ENCODE measurements at regions not wholly inside any gene's neighbourhood (a gene's known extent, or its start where the extent isn't known, plus 50 kb on each side); places are given as distances from the start of the nearest gene placed in this dataset.
"Not testable (repeated sequence)": the region's sequence is repeated elsewhere in the genome, so short reads cannot be mapped to it uniquely, and the experiment has no call there.

GRCh38 chr14:66022526-66022925, 463.6 kb upstream of the CCDC196 start:
- no peaks in the 10 kb centered on the region for H3K4me1 ChIP-seq
- no peak overlapping the region for H3K4me3 ChIP-seq
- no peaks in the 10 kb centered on the region for H3K36me3 ChIP-seq
- no peak overlapping the region for H3K27ac ChIP-seq
- no peak for DNase-seq
- TF ChIP-seq, protein P1, sequence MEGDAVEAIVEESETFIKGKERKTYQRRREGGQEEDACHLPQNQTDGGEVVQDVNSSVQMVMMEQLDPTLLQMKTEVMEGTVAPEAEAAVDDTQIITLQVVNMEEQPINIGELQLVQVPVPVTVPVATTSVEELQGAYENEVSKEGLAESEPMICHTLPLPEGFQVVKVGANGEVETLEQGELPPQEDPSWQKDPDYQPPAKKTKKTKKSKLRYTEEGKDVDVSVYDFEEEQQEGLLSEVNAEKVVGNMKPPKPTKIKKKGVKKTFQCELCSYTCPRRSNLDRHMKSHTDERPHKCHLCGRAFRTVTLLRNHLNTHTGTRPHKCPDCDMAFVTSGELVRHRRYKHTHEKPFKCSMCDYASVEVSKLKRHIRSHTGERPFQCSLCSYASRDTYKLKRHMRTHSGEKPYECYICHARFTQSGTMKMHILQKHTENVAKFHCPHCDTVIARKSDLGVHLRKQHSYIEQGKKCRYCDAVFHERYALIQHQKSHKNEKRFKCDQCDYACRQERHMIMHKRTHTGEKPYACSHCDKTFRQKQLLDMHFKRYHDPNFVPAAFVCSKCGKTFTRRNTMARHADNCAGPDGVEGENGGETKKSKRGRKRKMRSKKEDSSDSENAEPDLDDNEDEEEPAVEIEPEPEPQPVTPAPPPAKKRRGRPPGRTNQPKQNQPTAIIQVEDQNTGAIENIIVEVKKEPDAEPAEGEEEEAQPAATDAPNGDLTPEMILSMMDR (IDR thresholded peaks at IDR 0.05), result no peak
- TF ChIP-seq POLR2A (IDR thresholded peaks at IDR 0.05), result no peak
- no peaks in the 10 kb centered on the region for H3K9me3 ChIP-seq
- intact Hi-C loops (cut with DNase I; ENCODE audit: low total_unique reads), result no loop called here
- H3K27me3 ChIP-seq, result peaks cover 0 to 3% of the 10 kb centered on the region in 2 donors

DNA sequence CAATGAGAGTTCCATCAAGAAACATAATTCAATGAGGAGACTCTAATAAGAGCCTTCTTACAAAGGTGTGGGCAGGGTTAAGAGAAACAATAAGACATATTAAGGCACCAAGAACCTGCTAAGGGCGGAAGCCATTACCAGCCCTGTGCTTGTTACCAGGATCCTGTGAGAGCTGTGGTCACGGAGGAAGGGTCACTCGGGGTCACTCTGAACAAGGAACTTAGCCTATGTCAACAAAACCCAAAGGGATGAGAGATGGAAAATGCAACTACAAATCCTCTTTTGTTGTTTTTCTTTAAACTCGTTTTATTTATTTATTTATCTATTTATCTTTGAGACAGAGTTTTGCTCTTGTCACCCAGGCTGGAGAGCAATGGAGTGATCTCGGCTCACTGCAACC, 460.4 kb upstream of the CCDC196 start:
- no peaks in the 10 kb centered on the region for H3K36me3 ChIP-seq
- no peaks in the 10 kb centered on the region for H3K27me3 ChIP-seq
- H3K4me3 ChIP-seq, result no peak overlapping the region
- intact Hi-C loops (cut with DNase I; ENCODE audit: low total_unique reads), result no loop called here
- no peaks in the 10 kb centered on the region for H3K9me3 ChIP-seq
- no peak overlapping the region for H3K27ac ChIP-seq
- no peak for DNase-seq
- TF ChIP-seq, protein P1 (IDR thresholded peaks at IDR 0.05), result no peak
- TF ChIP-seq POLR2A (IDR thresholded peaks at IDR 0.05), result no peak
- no peaks in the 10 kb centered on the region for H3K4me1 ChIP-seq

- H3K4me3 ChIP-seq; H3K9me3 ChIP-seq; H3K27me3 ChIP-seq; H3K36me3 ChIP-seq; H3K4me1 ChIP-seq; DNase-seq; intact Hi-C loops (cut with DNase I; ENCODE audit: low total_unique reads); H3K27ac ChIP-seq: not testable (repeated sequence)
Observed at GRCh38 chr14:66031981-66032380, 454.2 kb upstream of the CCDC196 start.

- no peaks in the 10 kb centered on the region for H3K4me1 ChIP-seq
- H3K36me3 ChIP-seq, result no peaks in the 10 kb centered on the region
- no peak overlapping the region for H3K27ac ChIP-seq
- H3K4me3 ChIP-seq, result no peak overlapping the region
- intact Hi-C loops (cut with DNase I; ENCODE audit: low total_unique reads), result no loop called here
- TF ChIP-seq POLR2A (IDR thresholded peaks at IDR 0.05), result no peak
- TF ChIP-seq, protein P1 (IDR thresholded peaks at IDR 0.05), result no peak
- DNase-seq, result no peak
- no peaks in the 10 kb centered on the region for H3K27me3 ChIP-seq
- H3K9me3 ChIP-seq, result no peaks in the 10 kb centered on the region
Observed at GRCh38 chr14:66032800-66033199, 453.4 kb upstream of the CCDC196 start.

GRCh38 chr14:66036547-66036946, 449.6 kb upstream of the CCDC196 start:
- intact Hi-C loops (cut with DNase I; ENCODE audit: low total_unique reads), result no loop called here
- H3K9me3 ChIP-seq, result no peaks in the 10 kb centered on the region
- no peak for TF ChIP-seq POLR2A (IDR thresholded peaks at IDR 0.05)
- TF ChIP-seq, protein P1 (IDR thresholded peaks at IDR 0.05), result no peak
- no peak overlapping the region for H3K27ac ChIP-seq
- no peaks in the 10 kb centered on the region for H3K36me3 ChIP-seq
- no peaks in the 10 kb centered on the region for H3K4me1 ChIP-seq
- no peak for DNase-seq
- no peak overlapping the region for H3K4me3 ChIP-seq
- H3K27me3 ChIP-seq, result no peaks in the 10 kb centered on the region

- Histone ChIP-seq H3K4me1 (no peaks in the 10 kb centered on the region), H3K9me3 (no peaks in the 10 kb centered on the region), H3K27ac (no peak overlapping the region), H3K36me3 (no peaks in the 10 kb centered on the region), H3K4me3 (no peak overlapping the region), H3K27me3 (no peaks in the 10 kb centered on the region)
- intact Hi-C loops (cut with DNase I; ENCODE audit: low total_unique reads), result no loop called here
- no peak for DNase-seq
- TF ChIP-seq, protein P1 (IDR thresholded peaks at IDR 0.05), result no peak
- TF ChIP-seq POLR2A (IDR thresholded peaks at IDR 0.05), result no peak
Observed at GRCh38 chr14:66037361-66037760, 448.8 kb upstream of the CCDC196 start.

Data from uterus (tissue), 3 donors.